CD4-positive, alpha-beta T cell treated with Interferon alpha-2 for 1 hour (primary cell): ENCODE measurements at regions not wholly inside any gene's neighbourhood (a gene's known extent, or its start where the extent isn't known, plus 50 kb on each side); places are given as distances from the start of the nearest gene placed in this dataset.
"Not testable (repeated sequence)": the region's sequence is repeated elsewhere in the genome, so short reads cannot be mapped to it uniquely, and the experiment has no call there.

Experiments
- DNase-seq, 2 donors: peaks; one replicate each; pipeline ENCODE4 v3.0.0-alpha.2; 2020 to 2022

DNA sequence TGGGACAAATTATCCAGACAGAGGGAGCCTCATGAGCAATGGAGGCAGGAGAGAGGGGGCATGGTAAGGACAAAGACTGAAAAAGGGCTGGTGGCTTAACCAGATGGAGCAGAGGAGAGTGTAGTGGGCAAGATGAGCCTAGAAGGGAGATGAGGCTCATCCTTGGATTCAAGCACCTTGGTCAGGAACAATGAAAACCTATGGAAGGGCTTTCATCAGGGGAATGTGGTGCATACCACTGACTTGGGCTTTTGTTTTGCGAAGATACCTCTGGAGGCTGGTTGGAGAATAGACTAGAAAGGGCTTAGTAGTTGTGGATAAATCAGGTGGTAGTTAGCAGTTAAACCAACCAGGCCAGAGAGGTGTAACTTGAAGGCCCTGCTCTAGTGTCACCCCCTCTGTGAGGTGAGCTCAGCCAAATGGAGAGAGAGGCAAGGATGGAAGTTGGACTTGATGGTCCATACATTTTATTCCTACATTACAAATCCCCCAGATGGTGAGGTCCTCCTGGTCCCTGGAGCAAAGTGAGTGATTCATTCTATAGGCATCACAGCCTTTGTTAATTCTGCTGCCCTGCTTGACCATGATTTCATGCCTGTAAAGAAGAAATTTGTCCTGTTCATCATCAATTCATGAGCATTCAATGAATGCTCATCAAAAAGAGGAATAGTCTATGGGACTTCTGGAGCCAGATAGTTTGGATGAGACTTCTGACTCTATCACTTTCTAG, 264.8 kb upstream of the IGFBP7 start:
- no peak for DNase-seq

DNA sequence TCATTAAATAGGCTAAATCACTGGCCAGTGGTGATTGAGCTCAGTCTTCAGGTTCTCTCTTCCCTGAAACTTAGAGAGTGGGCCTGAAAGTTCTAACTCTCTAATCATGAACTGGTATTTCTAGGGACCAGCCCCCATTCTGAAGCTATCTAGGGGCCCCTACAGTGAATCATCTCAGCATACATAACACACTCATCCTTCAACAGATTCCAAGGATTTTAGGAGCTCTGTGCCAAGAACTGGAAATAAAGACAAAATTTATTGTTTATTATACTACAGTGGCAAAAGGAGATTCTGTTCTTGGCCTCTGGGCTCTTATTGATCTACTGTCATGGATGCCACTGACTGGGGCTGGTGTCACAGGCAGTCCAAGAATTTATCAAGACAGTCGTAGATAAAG, 263.8 kb upstream of the IGFBP7 start:
- no peak for DNase-seq

DNA sequence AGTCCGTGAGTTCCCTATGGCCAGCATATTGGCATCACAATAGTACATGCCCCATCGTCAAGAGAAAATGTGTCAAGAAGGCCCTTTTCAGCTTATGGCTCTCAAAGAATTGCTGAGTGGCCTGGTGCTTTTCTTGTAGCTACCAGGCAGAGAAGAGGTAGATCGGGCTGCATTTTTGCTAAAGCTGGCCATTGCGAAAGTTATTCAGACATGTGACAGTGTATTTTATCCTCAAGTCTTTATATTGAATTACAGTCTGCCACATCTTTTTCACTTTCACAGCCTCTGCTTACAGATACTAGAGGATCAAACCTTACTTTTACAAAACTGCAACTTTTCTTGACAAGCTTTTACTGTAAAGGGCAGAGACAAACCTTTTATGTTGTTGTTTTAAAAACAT, 261.5 kb upstream of the IGFBP7 start:
- DNase-seq: no peak

DNA sequence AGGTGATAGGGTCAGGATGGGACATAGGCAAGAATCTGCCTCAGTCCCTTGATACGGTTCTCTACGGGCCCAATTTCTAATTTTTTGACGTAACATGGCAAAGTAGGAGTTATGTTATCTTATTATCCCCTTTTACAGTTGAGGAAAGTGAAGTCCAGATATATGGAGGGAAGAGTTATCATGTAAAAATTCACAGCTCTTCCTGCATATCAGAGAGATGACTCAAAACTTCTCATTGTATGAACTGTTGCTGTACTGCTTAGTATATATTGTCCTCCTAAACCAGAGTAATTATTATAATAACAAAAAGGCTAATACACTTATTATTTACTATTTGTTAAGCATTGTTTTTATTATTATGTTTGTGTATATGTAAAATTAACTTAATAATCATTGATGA, 260.5 kb upstream of the IGFBP7 start:
- no peak for DNase-seq

DNA sequence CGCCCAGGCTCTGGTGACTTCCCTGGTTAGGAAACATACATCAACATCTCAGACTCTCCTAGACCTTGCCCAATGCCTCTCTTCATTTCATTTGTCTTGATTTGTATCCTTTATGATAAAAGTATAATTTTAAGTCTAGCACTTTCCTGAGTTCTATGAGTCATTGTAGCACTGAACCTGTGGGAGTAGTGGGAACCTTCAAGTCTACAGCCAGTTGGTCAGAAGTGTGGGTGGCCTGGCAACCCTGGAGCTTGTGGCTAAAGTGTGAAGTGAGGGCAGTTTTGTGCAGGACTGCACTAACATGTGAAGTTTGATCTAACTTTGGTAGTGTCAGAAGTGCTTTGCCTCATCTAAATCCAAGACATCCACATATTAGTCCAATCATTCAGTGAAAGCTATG, 259.3 kb upstream of the IGFBP7 start:
- DNase-seq: no peak

DNA sequence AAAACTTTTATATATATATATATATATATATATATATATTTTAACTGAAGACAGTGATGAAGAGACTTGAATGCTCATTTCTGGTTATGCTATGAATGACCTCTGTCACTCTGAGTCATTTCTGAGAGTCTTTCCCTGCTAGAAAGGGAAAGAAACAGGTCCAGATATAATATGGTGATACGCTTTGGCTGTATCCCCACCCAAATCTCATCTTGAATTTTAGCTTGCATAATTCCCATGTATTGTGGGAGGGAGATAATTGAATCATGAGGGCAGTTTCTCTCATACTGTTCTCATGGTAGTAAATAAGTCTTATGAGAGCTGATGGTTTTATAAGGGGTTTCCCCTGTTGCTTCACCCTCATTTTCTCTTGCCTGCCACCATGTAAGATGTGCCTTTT, 254.1 kb upstream of the IGFBP7 start:
- DNase-seq: no peak

DNA sequence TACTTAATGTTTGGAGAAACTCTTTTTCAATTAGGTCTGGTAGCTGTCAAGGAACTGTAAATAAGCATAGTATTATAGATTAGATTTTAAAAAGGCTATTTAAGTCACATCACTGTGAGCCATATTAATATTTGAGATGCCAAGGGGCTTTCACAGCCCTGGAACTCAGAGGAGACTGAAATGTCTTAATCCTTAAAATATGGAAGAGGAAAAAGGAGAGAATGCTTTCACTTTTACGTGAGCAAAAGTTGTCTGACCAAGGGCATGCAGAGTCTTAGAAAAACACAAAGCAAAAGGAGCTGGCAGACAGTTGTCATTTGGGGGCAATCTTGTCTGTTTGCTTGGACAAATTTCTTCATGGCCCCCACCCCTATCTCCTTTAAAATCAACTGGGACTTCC, 253.2 kb upstream of the IGFBP7 start:
- DNase-seq: no peak

DNA sequence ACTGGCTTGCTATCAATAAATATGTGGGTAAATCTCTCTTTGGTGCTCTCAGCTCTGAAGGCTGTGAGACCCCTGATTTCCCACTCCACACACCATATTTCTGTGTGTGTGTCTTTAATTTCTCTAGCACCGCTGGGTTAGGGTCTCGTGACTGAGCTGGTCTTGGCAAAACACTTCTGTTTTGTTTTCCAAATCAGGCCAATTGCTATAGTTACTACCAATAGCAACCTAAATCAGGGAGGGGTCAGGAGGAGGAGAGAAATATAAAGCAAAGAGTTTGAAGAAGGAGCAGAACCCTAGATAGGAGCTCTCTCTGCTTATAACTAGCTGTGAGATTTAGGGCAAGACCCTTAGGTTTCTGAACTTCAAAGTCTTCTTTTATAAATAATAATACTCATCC, 250.5 kb upstream of the IGFBP7 start:
- DNase-seq: no peak

DNA sequence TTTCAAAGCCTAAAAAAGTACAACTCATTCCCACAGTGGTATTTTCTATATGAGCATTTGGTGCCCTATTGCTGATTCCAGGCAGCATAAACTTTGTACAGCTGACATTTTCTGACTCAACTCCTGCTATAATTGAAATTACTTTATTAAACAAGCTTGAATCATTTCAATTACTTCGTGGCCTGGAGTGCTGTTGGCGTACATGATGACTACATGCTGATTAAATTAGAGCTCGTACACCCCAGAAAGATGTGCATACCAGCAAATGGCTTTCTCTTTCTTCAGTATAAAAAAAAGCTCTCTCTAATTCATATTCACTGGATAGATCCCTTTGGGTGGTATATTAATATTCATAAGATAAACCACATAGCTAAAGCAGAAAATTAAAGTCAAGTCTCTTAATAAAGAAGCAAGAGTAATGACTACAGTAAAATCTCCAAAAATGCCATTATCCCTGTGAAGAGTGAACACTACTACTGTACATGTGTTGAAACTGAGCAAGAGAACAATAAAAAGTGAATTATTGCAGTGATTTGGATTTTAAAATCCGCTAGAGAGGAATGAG, 245.0 kb upstream of the IGFBP7 start:
- no peak for DNase-seq

DNA sequence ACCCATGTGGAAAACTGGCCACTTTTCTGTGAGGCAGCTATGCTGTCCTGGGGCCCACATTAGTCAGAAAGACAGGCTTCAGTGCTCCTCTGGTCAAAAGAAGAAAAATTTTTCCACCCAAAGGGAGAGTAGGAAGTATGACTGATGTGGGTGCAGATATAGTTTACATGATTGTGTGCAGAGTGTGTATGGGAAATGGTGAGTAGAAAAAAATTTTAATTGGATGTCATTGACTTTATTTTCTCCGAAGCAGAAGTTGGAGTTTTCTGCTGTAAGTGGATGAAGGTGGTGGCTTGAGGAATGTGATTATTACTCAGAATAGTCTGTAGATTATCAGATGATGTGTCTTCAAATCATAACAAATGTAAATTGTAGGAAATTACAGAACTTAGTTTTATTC, 241.5 kb upstream of the IGFBP7 start:
- no peak for DNase-seq

DNA sequence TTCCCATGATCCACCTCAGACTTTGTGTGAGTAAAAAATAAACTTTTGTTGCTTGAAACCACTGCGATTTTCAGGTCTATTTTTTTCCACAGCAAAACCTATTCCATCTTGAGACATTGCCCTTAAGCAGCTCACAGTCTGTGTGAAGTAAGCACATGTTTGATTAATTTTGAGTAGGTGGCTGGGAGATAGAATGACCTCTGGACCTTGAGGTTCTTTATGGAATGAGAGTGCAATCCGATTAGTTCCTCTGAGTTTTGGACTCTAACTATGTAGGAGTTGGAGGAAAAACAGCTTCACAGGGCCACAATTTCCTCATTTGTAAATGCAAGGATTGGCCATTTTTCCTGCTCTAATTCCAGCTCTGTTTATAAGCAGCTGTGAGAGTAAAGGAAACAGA, 234.1 kb upstream of the IGFBP7 start:
- no peak for DNase-seq

DNA sequence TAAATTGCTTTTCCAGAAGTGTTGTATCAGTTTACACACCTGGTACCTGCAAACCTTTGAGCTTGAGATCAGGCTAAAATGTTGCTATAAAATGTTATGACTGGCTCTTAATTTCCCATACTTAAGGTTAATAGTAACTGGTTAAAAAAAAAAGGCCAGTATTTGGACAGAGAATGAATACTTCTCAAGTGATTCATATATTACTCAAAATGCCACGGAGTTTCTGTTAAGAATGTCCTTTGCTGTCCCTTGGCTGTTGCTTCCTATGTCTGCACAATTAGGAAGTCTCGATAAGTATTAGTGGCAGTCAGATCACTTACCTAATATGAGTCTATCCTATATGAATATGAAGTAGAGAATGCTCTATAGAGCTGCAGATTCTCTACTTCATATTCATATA, 232.2 kb upstream of the IGFBP7 start:
- DNase-seq: no peak

DNA sequence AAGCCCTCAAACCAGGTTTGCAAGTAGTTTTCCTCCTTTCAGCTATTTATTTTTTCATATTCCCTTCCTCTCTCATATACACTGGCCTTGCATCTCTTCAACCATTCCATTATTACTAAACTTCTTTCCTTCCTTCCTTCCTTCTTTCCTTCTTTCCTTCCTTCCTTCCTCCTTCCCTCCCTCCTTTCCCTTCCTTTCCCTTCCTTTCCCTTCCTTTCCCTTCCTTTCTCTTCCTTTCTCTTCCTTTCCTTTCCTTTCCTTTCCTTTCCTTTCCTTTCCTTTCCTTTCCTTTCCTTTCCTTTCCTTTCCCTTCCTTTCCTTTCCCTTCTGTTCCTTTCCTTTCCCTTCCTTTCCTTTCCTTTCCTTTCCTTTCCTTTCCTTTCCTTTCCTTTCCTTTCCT, 228.7 kb upstream of the IGFBP7 start:
- DNase-seq: not testable (repeated sequence)

DNA sequence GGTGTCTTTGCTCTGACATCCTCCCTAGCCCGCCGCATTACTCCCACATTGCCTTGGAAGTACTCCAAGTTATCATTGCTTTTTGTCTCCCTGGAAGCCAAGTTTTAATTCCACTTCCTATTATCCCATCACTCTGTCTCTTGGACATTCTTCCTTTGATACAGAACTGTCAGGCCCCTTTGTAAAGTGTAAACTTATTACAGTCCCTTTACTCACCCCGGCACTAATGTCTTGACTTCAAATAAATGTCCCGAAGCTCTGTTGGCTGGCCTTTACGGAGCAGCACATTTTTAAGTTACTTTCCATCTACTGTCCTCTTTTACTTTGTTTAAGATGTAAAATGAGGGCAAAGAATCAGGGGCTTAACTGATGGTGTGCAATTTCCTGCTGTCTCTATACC, 223.5 kb upstream of the IGFBP7 start:
- DNase-seq: no peak

DNA sequence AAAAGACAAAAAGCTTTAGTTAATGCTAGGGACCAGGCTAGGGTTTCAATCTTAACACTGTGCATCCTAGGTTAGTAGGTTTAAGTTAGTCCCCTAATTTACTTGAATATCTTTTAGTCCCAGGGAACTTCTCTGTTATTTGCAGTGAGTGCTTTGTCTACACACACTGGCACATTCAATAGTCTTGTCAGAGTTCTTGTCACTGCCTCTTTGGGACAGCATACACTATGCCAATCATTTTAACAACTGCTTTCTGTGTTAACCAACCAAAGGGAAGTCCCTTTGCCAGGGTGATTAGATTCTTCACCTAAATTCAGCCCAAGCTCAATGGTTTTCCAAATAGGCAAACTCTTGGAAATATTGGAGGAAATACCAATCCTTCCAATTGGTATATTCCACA, 221.8 kb upstream of the IGFBP7 start:
- DNase-seq: no peak

DNA sequence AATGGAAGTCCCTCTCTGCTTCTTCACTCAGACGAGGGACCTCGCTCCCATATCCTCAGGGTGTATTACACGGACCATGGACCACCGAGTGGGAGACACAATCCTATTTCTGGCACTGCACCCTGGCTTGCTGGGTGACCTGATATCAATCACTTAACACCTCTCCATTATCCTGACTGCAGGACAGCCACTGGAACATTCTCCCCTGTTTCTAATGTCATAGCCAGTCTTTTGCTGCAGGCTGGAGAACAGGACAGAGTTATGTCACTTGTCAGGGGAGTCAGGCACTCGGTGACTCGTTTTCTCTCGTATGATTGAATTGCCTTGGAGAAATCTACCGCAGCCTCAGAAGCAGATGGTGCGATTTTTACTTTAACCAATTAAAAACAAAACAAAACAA, 219.1 kb upstream of the IGFBP7 start:
- no peak for DNase-seq

DNA sequence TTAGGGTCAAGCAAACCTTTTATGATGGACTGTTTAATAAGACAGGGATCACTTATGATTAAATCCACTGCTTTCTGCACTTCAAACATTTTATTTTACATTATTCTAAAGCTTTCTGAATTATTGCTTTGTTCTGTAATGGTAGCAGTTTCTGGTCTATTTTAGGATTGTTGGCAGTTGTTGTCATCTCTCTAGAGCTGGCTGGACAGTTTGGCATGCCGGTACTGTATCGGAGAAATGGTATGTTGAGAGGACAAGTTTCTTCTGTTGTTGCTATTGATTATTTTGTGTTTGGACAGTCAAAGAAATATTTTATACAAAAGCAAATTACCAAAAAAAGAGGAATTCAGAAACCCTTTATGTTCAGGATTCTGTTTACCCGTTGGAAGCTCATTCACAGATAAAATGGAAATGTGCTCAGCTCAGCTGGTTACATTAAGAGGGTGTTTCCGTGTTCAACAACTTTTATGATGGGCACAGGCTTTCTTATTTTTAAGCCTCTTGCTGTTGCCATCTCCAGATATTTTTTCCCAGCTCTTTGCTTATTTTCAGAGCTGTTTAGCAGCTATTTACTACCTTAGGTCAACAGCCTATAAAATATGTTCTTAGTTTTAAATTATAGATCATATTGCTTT, 214.6 kb upstream of the IGFBP7 start:
- DNase-seq: no peak

DNA sequence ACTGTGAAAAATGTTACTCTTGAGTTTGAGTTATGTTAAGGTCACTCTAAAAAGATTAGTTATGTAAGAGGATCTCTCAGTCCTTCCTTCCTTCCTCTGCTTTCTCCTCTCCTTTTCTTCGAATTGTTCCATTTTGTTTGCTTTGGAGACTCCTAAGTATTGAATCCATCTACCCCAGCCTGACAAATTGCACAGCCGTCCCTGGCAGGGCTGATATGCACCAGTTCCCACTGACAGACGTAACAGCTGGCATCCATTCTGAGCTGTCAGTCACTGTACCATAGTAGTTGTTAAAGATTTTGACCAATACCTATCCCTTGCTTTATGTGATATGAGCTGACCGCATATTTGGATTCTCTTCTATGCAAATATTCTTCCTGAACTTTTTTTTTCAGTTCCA, 210.7 kb upstream of the IGFBP7 start:
- no peak for DNase-seq

DNA sequence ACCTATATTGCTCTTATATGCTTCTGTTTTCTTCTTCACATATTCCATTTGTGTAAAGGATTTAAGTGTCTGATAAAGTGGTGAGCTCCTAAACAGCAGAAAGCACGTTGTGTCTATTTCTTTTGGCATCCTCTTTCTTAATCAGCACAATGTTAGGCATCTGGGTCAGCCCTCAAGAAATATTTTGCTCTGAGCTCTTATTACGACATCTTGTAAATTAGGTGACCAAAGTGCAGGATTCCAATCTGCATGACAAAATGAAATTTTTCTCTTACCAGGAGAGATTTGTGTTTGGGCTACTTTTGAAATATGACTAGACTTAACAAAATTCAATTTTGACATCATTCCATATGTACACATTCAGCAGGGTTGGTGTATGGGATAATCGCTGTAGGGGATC, 210.0 kb upstream of the IGFBP7 start:
- no peak for DNase-seq

DNA sequence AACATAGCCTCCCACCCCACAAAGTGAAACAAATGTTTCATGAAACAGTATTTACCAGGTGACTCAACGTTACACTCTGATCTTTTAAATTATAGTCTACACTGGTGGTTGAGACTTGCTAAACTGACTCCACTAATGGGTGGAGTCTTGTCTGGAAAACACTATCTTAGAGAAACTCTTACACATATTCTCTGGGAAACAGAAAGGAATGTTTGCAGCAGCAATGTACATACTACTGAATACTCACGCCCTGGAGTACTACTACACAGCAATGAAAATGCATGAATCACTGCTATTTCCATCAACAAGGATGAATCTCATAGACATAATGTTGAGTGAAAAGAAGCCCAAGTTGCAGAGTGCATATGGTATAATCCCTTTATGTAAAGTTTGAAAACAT, 208.5 kb upstream of the IGFBP7 start:
- DNase-seq: no peak

DNA sequence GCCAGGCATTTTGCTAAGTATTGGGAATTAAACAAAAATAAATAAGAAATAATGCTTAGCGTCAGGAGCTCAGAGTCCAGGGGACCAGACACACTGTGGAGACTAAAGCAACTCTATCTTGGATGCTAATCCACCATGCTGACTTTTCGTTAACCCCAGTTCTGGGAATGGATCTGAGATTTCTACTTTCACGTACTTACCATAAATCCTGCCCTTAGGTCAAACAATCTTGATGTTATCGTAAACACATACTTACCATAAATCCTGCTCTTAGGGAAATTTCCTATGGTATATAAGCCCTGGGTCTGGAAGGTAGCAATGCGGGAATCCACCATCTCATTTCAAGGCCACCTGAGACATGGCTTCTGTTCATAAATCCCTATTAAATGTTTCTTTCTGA, 204.5 kb upstream of the IGFBP7 start:
- DNase-seq: no peak

DNA sequence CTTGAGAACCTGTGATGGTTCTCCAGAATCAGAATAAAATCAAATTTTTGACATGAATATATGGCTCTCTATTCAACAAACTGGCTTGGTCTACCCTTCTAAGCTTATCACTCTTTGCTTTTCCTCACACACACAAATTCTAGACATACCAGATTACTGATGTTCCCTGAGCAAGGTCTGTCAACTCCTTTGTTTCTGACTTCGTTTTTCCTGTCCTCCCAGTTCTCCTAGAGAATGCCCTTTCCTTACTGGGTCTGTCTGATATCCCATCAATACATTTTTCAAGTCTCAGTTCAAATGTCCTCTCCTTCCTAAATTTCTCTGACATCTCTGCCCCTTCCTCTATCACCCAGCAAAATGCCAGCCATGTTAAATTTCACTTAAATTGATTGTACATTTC, 202.1 kb upstream of the IGFBP7 start:
- DNase-seq: no peak

DNA sequence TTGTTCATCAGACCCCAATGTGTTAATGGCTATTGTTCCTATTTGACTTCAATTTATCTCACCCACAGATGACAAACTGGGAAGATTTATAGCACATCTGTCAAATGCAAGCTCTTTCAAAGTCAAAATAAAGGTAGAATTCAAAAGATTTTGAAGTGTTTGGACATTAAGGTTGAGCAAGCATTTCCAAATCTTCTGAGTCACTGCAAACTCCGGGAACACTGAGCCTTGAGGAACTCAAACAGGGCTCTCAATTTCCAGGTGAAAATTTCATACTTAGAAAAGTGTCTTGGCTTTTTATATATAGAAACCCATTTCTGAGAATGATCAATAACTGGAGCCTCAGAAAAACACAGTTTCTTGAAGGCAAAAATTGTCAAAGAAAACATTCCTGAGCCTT, 199.5 kb upstream of the IGFBP7 start:
- no peak for DNase-seq

DNA sequence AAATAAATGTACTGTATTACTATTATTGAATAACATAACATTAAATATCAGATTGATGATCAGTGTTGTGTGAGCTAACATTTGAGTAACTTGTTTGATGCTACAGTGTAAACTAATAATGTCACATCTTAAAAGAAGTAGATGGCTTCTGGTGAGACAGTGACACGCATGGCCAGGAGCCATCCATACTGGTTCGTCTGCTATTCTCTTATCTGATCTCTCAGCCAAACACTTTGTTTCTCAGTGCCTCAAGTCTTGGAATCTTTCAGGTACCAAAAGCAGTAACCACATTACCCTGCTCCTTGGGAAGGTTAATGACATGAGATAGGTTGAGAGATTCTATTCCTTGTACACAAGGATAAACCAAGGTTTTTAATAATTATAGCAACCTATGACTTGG, 198.1 kb upstream of the IGFBP7 start:
- DNase-seq: no peak

DNA sequence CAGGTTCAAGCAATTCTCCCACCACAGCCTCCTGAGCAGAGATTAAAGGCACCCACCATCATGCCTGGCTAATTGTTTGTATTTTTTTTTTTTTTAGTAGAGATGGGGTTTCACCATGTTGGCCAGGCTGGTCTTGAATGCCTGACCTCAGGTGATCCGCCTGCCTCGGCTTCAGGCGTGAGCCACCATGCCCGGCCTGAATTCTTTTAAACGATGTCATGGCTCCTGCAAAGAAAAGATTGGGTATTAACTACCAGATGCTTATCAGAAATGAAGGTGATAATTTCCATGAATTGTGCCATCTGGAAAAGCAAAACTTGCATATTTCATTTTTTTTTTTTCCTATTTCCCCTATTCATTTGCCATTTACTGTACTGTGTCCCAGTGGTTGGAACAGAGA, 195.7 kb upstream of the IGFBP7 start:
- no peak for DNase-seq
